H9 (cell line): ENCODE measurements at regions not wholly inside any gene's neighbourhood (a gene's known extent, or its start where the extent isn't known, plus 50 kb on each side); places are given as distances from the start of the nearest gene placed in this dataset.

ENCODE experiments used
- DNase-seq: peaks from one replicate; pipeline ENCODE4 v3.0.0-alpha.2; 2017
- H2AFZ ChIP-seq: one replicate; pipeline ENCODE4 v1.6.1; 2013; ENCODE audit warnings: mild to moderate bottlenecking, low read length, control low read depth, moderate library complexity
- H2AK5ac ChIP-seq: 2 replicates; pipeline ENCODE4 v1.6.1; 2013; ENCODE audit warnings: low read length, control low read depth, mixed read lengths; ENCODE audit not compliant: insufficient read length
- H2BK120ac ChIP-seq: one replicate; pipeline ENCODE4 v1.6.1; 2013; ENCODE audit warnings: low read depth, mild to moderate bottlenecking, low read length, control low read depth, inconsistent platforms; ENCODE audit not compliant: poor library complexity, severe bottlenecking
- H2BK12ac ChIP-seq: 2 replicates; pipeline ENCODE4 v1.6.1; 2013; ENCODE audit warnings: low read length, control low read depth, mixed read lengths, low read depth; ENCODE audit not compliant: insufficient read length
- H2BK15ac ChIP-seq: 2 replicates; pipeline ENCODE4 v1.6.1; 2013; ENCODE audit warnings: low read depth, low read length, control low read depth
- H2BK20ac ChIP-seq: one replicate; pipeline ENCODE4 v1.6.1; 2013; ENCODE audit warnings: low read depth, mild to moderate bottlenecking, low read length, control low read depth, inconsistent platforms; ENCODE audit not compliant: poor library complexity, severe bottlenecking
- H2BK5ac ChIP-seq: 2 replicates; pipeline ENCODE4 v1.6.1; 2013; ENCODE audit warnings: low read length, control low read depth, mixed read lengths; ENCODE audit not compliant: insufficient read length
- H3K14ac ChIP-seq: 2 replicates; pipeline ENCODE4 v1.6.1; 2013; ENCODE audit warnings: low read length, control low read depth; ENCODE audit not compliant: insufficient read depth
- H3K18ac ChIP-seq: 2 replicates; pipeline ENCODE4 v1.6.1; 2013; ENCODE audit warnings: low read depth, mild to moderate bottlenecking, mixed read lengths, low read length, control low read depth; ENCODE audit not compliant: insufficient read length
- H3K23ac ChIP-seq: 2 replicates; pipeline ENCODE4 v1.6.1; 2013; ENCODE audit warnings: low read length, control low read depth, mixed read lengths, low read depth; ENCODE audit not compliant: insufficient read length
- H3K23me2 ChIP-seq: 2 replicates; pipeline ENCODE4 v1.6.1; 2013; ENCODE audit warnings: low read depth, mild to moderate bottlenecking, mixed read lengths, low read length, control low read depth; ENCODE audit not compliant: insufficient read length, poor library complexity, severe bottlenecking
- H3K27ac ChIP-seq: 2 replicates; pipeline ENCODE4 v1.5.1; 2013; ENCODE audit warnings: low read length, control low read depth, mixed read lengths, low read depth; ENCODE audit not compliant: insufficient read length
- H3K27me3 ChIP-seq: 2 replicates; pipeline ENCODE4 v1.6.1; 2013; ENCODE audit warnings: low read length, control low read depth, inconsistent platforms; ENCODE audit not compliant: insufficient read depth
- H3K4ac ChIP-seq: 2 replicates; pipeline ENCODE4 v1.6.1; 2013; ENCODE audit warnings: low read depth, mild to moderate bottlenecking, control low read depth, inconsistent platforms, low read length, moderate library complexity
- H3K4me1 ChIP-seq: 2 replicates; pipeline ENCODE4 v1.6.1; 2013; ENCODE audit warnings: low read length, control low read depth, inconsistent platforms; ENCODE audit not compliant: insufficient read depth
- H3K4me2 ChIP-seq: 2 replicates; pipeline ENCODE4 v1.6.1; 2013; ENCODE audit warnings: low read length, control low read depth, mixed read lengths; ENCODE audit not compliant: insufficient read length, insufficient read depth
- H3K56ac ChIP-seq: 2 replicates; pipeline ENCODE4 v1.6.1; 2013; ENCODE audit warnings: low read depth, mild to moderate bottlenecking, mixed read lengths, low read length, control low read depth; ENCODE audit not compliant: insufficient read length
- H3K79me1 ChIP-seq: 2 replicates; pipeline ENCODE4 v1.6.1; 2013; ENCODE audit warnings: low read depth, mild to moderate bottlenecking, moderate library complexity, low read length, control low read depth, inconsistent platforms; ENCODE audit not compliant: insufficient read depth, poor library complexity, severe bottlenecking
- H3K79me2 ChIP-seq: 2 replicates; pipeline ENCODE4 v1.6.1; 2013; ENCODE audit warnings: low read length, control low read depth, inconsistent platforms; ENCODE audit not compliant: insufficient read depth
- H3K9ac ChIP-seq: 2 replicates; pipeline ENCODE4 v1.6.1; 2013; ENCODE audit warnings: low read length, control low read depth, mixed read lengths; ENCODE audit not compliant: insufficient read length; ENCODE audit errors: extremely low read depth
- H3K9me3 ChIP-seq: one replicate; pipeline ENCODE4 v1.6.1; 2013; ENCODE audit warnings: low read depth, low read length, inconsistent platforms; ENCODE audit not compliant: control insufficient read depth
- H3T11ph ChIP-seq: one replicate; pipeline ENCODE4 v1.6.1; 2013; ENCODE audit warnings: mild to moderate bottlenecking, low read length, control low read depth, inconsistent platforms
- H4K20me1 ChIP-seq: one replicate; pipeline ENCODE4 v1.6.1; 2013; ENCODE audit not compliant: control insufficient read depth, insufficient read length, insufficient read depth
- H4K5ac ChIP-seq: 2 replicates; pipeline ENCODE4 v1.6.1; 2013; ENCODE audit warnings: low read depth, mild to moderate bottlenecking, mixed read lengths, low read length, control low read depth; ENCODE audit not compliant: insufficient read length
- H4K8ac ChIP-seq: replicated peaks from 2 replicates; pipeline ENCODE4 v1.6.1; 2013; ENCODE audit warnings: low read length, control low read depth, mixed read lengths, low read depth; ENCODE audit not compliant: insufficient read length
- H4K91ac ChIP-seq: 2 replicates; pipeline ENCODE4 v1.6.1; 2013; ENCODE audit warnings: low read depth, mild to moderate bottlenecking, moderate library complexity, mixed read lengths, low read length, control low read depth; ENCODE audit not compliant: insufficient read length
- H3K27ac Mint-ChIP-seq, 3 experiments: 2 replicates in 2 of 3; 3 replicates in 1 of 3; pipeline ENCODE4 v1.8.0; 2020 to 2021; ENCODE audit warnings: mixed read lengths in 3 of 3, mild to moderate bottlenecking in 1 of 3, moderate library complexity in 1 of 3
- H3K27me3 Mint-ChIP-seq: 2 replicates; pipeline ENCODE4 v1.8.0; 2021; ENCODE audit warnings: low read depth, mild to moderate bottlenecking, moderate library complexity, mixed read lengths
- H3K36me3 Mint-ChIP-seq, 3 experiments: 2 replicates in 2 of 3; 3 replicates in 1 of 3; pipeline ENCODE4 v1.8.0; 2020 to 2021; ENCODE audit warnings: low read depth in 3 of 3, mixed read lengths in 3 of 3; ENCODE audit not compliant: insufficient read depth in 1 of 3
- H3K4me1 Mint-ChIP-seq, 2 experiments: 2 replicates each; pipeline ENCODE4 v1.8.0; 2020; ENCODE audit warnings: mixed read lengths in 2 of 2
- H3K4me3 Mint-ChIP-seq, 2 experiments: 2 replicates in 1 of 2; 3 replicates in 1 of 2; pipeline ENCODE4 v1.8.0; 2020 to 2021; ENCODE audit warnings: mild to moderate bottlenecking in 2 of 2, mixed read lengths in 2 of 2, moderate library complexity in 1 of 2
- H3K9me3 Mint-ChIP-seq, 2 experiments: 2 replicates in 1 of 2; 3 replicates in 1 of 2; pipeline ENCODE4 v1.8.0; 2020; ENCODE audit warnings: mild to moderate bottlenecking in 2 of 2, mixed read lengths in 2 of 2, moderate library complexity in 1 of 2
- WGBS: extraction: QIAGEN DNeasy Blood & Tissue Kit; methylation state at CpG from one replicate; pipeline ENCODE4 v1.1.7; 2013; ENCODE audit warnings: missing lambda C conversion rate, low lambda C conversion rate, mixed read lengths; ENCODE audit not compliant: insufficient read length; ENCODE audit errors: extremely low coverage; 5-methylcytosine and 5-hydroxymethylcytosine counted together
- TF ChIP-seq, protein P1 (sequence below): fragments of 200-600 bp; sonication (generic); conservative IDR thresholded peaks from 3 replicates; pipeline ENCODE4 v1.8.0; 2021; ENCODE audit warnings: antibody characterized with exemption, mild to moderate bottlenecking

DNA sequence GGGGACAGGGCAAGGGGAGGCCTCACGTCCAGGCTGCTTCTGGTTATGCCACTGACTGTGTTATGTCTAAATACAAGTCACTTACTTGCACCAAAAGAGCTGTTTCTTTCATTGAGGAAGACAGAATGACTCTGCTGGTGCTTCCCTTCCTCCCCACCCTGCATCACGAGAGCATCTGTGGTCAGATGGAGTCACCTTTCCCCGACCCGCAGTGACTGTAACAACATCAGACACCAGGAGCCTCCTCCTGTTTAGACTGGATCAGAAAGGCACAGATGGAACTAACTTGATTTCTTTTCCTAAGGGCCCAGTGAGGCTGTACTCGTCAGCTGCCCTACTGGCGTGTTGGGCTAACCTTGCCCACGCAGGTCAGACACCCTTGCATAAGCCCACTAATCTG, 90.3 kb upstream of the ZNF536 start:
- Mint-ChIP-seq H3K27me3 (peaks cover 20% of the 10 kb centered on the region), H3K27ac (no peak overlapping the region)

More for the DNA sequence above, 90.3 kb upstream of the ZNF536 start:
- H3K27ac ChIP-seq = no peak overlapping the region
- H3K36me3 Mint-ChIP-seq = no peaks in the 10 kb centered on the region; a peak in 1 of 7 replicates
- no peaks in the 10 kb centered on the region for H4K20me1 ChIP-seq
- H2BK20ac ChIP-seq = no peak overlapping the region
- H3T11ph ChIP-seq = no peak overlapping the region
- peaks cover 9% of the 10 kb centered on the region; the same call in 1 of the 2 replicates for H3K4me1 ChIP-seq
- peaks cover 42 to 47% of the 10 kb centered on the region in 2 experiments for H3K4me1 Mint-ChIP-seq
- H2BK12ac ChIP-seq = no peak overlapping the region
- H3K14ac ChIP-seq = no peak overlapping the region
- H3K4me3 Mint-ChIP-seq = no peak overlapping the region
- no peaks in the 10 kb centered on the region for H3K23me2 ChIP-seq
- H2AK5ac ChIP-seq = no peak overlapping the region
- H3K9me3 ChIP-seq = no peaks in the 10 kb centered on the region
- no peak overlapping the region for H4K5ac ChIP-seq
- no peak overlapping the region for H2BK120ac ChIP-seq
- no peak overlapping the region for H3K18ac ChIP-seq
- TF ChIP-seq, protein P1, sequence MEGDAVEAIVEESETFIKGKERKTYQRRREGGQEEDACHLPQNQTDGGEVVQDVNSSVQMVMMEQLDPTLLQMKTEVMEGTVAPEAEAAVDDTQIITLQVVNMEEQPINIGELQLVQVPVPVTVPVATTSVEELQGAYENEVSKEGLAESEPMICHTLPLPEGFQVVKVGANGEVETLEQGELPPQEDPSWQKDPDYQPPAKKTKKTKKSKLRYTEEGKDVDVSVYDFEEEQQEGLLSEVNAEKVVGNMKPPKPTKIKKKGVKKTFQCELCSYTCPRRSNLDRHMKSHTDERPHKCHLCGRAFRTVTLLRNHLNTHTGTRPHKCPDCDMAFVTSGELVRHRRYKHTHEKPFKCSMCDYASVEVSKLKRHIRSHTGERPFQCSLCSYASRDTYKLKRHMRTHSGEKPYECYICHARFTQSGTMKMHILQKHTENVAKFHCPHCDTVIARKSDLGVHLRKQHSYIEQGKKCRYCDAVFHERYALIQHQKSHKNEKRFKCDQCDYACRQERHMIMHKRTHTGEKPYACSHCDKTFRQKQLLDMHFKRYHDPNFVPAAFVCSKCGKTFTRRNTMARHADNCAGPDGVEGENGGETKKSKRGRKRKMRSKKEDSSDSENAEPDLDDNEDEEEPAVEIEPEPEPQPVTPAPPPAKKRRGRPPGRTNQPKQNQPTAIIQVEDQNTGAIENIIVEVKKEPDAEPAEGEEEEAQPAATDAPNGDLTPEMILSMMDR = no peak
- H2BK15ac ChIP-seq = no peak overlapping the region
- H3K79me1 ChIP-seq = no peaks in the 10 kb centered on the region
- H4K91ac ChIP-seq = no peak overlapping the region
- no CpG with 5 or more reads among the region's 7 CpGs for WGBS
- no peak overlapping the region for H2AFZ ChIP-seq
- no peak overlapping the region for H4K8ac ChIP-seq
- no peaks in the 10 kb centered on the region; the same call in 1 of the 2 replicates for H3K27me3 ChIP-seq
- H3K79me2 ChIP-seq = no peaks in the 10 kb centered on the region
- H3K56ac ChIP-seq = no peak overlapping the region
- H3K4me2 ChIP-seq = no peak overlapping the region
- no peaks in the 10 kb centered on the region; a peak in 2 of 5 replicates for H3K9me3 Mint-ChIP-seq
- H2BK5ac ChIP-seq = no peak overlapping the region
- H3K4ac ChIP-seq = no peak overlapping the region
- H3K9ac ChIP-seq = no peak overlapping the region
- H3K23ac ChIP-seq = no peak overlapping the region
- no peak for DNase-seq
